A673 (cell line): ENCODE measurements at regions not wholly inside any gene's neighbourhood (a gene's known extent, or its start where the extent isn't known, plus 50 kb on each side); places are given as distances from the start of the nearest gene placed in this dataset.

ENCODE experiments used
- EZH2 ChIP-seq: fragments of 200-600 bp; sonication (generic); IDR thresholded peaks from 2 replicates; pipeline ENCODE4 v1.6.1; 2017; ENCODE audit warnings: borderline replicate concordance, low read depth, mild to moderate bottlenecking, mixed read lengths, antibody characterized with exemption, low read length; ENCODE audit not compliant: poor library complexity, severe bottlenecking
- TF ChIP-seq, protein P1 (sequence below): fragments of 300-800, 200-600 bp; sonication (generic); conservative IDR thresholded peaks from 2 replicates; pipeline ENCODE4 v1.5.1; 2017; ENCODE audit warnings: low read depth, mild to moderate bottlenecking, antibody characterized with exemption, low read length, moderate library complexity, mixed read lengths

DNA sequence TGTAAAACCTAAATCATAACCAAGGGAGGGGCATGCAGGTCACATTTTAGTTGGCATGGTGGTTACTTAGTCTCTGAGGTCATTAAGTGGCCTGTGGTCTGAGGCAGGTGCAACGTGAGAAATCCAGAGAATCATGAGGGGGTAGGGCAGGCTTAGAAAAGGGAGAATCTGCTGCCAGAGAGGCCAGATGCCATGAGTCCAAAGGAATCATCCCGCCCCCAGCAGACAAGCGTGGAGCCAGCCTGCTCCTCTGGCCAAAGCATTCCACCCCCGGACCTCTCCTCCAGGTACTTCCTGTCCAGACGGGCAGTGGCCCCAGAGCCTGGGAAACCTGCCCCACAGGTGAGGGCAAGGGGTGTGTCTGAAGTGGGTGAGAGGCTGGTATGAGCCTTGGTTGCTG, 196.4 kb upstream of the ZNF32 start:
- TF ChIP-seq, protein P1, sequence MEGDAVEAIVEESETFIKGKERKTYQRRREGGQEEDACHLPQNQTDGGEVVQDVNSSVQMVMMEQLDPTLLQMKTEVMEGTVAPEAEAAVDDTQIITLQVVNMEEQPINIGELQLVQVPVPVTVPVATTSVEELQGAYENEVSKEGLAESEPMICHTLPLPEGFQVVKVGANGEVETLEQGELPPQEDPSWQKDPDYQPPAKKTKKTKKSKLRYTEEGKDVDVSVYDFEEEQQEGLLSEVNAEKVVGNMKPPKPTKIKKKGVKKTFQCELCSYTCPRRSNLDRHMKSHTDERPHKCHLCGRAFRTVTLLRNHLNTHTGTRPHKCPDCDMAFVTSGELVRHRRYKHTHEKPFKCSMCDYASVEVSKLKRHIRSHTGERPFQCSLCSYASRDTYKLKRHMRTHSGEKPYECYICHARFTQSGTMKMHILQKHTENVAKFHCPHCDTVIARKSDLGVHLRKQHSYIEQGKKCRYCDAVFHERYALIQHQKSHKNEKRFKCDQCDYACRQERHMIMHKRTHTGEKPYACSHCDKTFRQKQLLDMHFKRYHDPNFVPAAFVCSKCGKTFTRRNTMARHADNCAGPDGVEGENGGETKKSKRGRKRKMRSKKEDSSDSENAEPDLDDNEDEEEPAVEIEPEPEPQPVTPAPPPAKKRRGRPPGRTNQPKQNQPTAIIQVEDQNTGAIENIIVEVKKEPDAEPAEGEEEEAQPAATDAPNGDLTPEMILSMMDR, result no peak
- TF ChIP-seq EZH2, result no peak
